ENCODE measurements at regions not wholly inside any gene's neighbourhood (a gene's known extent, or its start where the extent isn't known, plus 50 kb on each side); places are given as distances from the start of the nearest gene placed in this dataset.

GRCh38 chr1:60386249-60386648 is 312.7 kb upstream of the C1orf87 start:
- TF ChIP-seq, protein P1, sequence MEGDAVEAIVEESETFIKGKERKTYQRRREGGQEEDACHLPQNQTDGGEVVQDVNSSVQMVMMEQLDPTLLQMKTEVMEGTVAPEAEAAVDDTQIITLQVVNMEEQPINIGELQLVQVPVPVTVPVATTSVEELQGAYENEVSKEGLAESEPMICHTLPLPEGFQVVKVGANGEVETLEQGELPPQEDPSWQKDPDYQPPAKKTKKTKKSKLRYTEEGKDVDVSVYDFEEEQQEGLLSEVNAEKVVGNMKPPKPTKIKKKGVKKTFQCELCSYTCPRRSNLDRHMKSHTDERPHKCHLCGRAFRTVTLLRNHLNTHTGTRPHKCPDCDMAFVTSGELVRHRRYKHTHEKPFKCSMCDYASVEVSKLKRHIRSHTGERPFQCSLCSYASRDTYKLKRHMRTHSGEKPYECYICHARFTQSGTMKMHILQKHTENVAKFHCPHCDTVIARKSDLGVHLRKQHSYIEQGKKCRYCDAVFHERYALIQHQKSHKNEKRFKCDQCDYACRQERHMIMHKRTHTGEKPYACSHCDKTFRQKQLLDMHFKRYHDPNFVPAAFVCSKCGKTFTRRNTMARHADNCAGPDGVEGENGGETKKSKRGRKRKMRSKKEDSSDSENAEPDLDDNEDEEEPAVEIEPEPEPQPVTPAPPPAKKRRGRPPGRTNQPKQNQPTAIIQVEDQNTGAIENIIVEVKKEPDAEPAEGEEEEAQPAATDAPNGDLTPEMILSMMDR (IDR thresholded peaks at IDR 0.05): no peak
- TF ChIP-seq POLR2A (IDR thresholded peaks at IDR 0.05): no peak
